MM.1S (cell line): ENCODE measurements at regions not wholly inside any gene's neighbourhood (a gene's known extent, or its start where the extent isn't known, plus 50 kb on each side); places are given as distances from the start of the nearest gene placed in this dataset.

Experiments used
- CTCF ChIP-seq: fragments of 300-600 bp; sonication (generic); IDR thresholded peaks from 2 replicates; pipeline ENCODE4 v1.5.1; 2016; ENCODE audit warnings: antibody characterized with exemption, low read length, mixed read lengths
- EZH2 ChIP-seq: fragments of 300-600 bp; sonication (generic); optimal IDR thresholded peaks from 2 replicates; pipeline ENCODE3; 2017; ENCODE audit warnings: low read depth, mild to moderate bottlenecking, antibody characterized with exemption, low read length, mixed read lengths

GRCh38 chr1:212207822-212208520 lies 77.2 kb upstream of the PPP2R5A start:
- TF ChIP-seq CTCF, result no peak
- TF ChIP-seq EZH2, result no peak
